Right hindlimb (tissue), 1 donor: ENCODE measurements at regions not wholly inside any gene's neighbourhood (a gene's known extent, or its start where the extent isn't known, plus 50 kb on each side); places are given as distances from the start of the nearest gene placed in this dataset.
"Not testable (repeated sequence)": the region's sequence is repeated elsewhere in the genome, so short reads cannot be mapped to it uniquely, and the experiment has no call there.

Experiments used
- DNase-seq: peaks from one replicate; pipeline ENCODE4 v3.0.0-alpha.2; 2018

- DNase-seq: not testable (repeated sequence)
These were observed 340.0 kb downstream of the ANAPC1 start for GRCh38 chr2:111544006-111544405.

GRCh38 chr2:111545723-111546431 lies 338.1 kb downstream of the ANAPC1 start:
- DNase-seq: not testable (repeated sequence)

DNA sequence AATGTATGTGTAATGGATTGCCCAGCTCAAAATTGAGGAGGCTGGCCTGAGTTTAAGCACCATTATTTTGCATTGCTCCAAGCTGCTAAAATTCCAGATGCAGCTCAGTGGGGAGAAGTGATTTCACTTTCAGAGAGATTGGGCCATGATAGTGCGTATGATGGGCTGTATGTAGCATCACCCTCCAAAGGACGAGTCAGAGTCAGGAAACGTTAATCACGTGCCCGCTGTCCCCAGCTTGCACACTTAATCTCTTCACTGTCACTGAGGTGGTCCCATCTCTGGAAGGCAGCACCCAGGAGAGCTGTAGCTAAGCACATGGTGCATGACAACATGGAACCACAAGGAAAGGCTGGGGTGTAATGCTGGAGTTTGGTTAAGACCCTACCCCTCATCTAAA lies 337.4 kb downstream of the ANAPC1 start:
- DNase-seq: not testable (repeated sequence)

GRCh38 chr2:111549174-111549573 lies 334.8 kb downstream of the ANAPC1 start:
- DNase-seq: not testable (repeated sequence)

- DNase-seq: not testable (repeated sequence)
These were observed 332.6 kb downstream of the ANAPC1 start for GRCh38 chr2:111551428-111551827.

DNA sequence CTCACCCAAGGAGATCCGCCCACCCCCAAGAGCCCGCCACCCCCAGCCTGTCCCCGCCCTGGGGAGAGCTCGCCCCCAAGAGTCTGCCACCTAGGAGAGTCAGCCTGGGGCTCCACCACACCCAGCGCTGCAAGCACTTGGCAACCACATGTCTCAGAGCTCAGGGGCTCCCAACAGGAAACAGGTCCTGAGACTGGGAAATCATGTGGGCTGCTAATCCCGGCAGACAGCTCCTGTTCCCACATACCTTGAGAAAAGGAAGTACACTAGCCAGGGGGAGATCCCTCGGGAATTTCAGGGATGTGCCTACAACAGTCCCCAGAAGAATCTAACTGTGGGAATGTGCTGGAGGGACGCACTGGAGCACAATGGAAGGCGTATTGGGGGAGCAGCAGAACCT lies 331.4 kb downstream of the ANAPC1 start:
- DNase-seq: not testable (repeated sequence)

- not testable (repeated sequence) for DNase-seq
These were observed 324.7 kb downstream of the ANAPC1 start for GRCh38 chr2:111559301-111559700.

GRCh38 chr2:111559814-111560213 lies 324.2 kb downstream of the ANAPC1 start:
- not testable (repeated sequence) for DNase-seq

- peak; percentile 28 for DNase-seq
These were observed 317.9 kb downstream of the ANAPC1 start for GRCh38 chr2:111566068-111566467.

GRCh38 chr2:111567233-111567632 lies 316.8 kb downstream of the ANAPC1 start:
- DNase-seq: not testable (repeated sequence)

DNA sequence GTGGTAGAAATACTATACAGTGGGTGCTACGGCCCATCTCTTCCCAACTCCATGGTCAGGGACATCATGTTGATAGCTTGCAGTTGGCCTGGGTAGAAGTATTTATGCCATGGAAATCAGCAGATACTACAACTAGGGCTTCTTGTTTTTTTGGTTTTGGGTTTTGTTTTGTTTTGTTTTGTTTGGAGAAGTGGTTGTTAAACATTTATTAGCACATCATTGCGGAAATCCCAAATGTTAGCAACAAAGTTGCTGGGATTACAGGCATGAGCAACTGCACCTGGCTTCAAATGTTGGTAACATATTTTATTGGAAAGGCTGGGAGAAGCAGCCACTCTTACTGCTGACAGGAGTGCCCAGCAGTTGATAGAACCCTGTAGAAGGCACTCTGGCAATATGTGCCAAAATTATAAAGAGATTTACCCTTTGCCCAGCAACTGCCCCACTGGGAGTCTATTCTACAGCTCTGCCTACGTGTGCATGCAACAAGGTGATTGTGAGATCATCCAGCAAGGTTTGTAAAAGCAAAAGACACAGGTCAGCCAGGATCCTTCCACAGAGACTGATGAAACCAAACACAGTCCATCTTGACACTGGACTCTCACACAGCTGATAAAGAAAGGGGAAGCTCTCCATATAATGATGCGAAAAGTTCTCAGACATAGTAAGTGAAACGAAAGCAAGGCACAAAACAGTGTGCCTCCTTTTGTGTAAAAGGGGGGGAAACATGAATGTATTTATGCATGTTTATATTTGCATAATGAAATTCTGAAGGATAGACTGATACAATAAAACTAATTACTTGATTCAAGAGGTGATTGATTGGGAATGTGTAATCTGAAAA lies 314.4 kb downstream of the ANAPC1 start:
- not testable (repeated sequence) for DNase-seq

GRCh38 chr2:111570300-111571114 lies 313.5 kb downstream of the ANAPC1 start:
- DNase-seq: not testable (repeated sequence)

- DNase-seq: not testable (repeated sequence)
These were observed 309.2 kb downstream of the ANAPC1 start for GRCh38 chr2:111574803-111575202.

DNA sequence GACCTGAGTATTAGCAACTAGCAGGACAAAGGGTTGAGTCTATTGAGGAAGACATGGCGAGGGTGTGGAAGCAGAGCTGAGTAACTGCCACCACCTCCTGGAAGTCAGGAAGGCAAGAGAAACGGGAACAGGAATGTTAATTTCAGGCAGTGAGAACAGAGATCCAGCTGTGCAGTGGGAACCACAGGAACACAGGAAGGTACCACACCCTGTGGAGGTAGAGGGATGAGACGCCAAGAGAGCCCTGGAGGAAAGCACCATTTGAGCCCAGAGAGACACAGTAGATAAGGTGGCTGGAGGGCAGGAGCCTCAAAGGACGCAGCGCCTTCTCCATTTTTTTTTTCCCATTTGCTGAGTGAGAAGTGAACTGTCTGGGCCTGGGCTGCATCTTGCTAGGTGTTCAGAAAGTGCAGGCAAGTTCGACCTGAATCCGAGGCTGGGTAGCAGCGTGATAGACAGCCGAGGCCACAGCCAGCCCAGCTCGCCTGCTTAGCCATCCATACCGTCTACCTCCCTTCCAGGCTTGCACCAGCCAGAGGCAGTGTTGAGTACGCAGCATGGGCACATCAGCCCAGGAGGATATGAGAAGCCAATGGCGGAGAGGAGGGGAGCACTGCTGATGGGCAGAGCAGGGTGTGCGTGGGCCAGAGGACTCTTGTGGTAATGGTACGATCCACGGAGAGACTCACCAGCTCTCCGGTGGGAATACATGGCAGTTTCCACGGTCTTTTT lies 306.7 kb downstream of the ANAPC1 start:
- not testable (repeated sequence) for DNase-seq

GRCh38 chr2:111579500-111580134 lies 304.4 kb downstream of the ANAPC1 start:
- DNase-seq: not testable (repeated sequence)

GRCh38 chr2:111580616-111581015 lies 303.4 kb downstream of the ANAPC1 start:
- not testable (repeated sequence) for DNase-seq

GRCh38 chr2:111582090-111582489 lies 301.9 kb downstream of the ANAPC1 start:
- not testable (repeated sequence) for DNase-seq

DNA sequence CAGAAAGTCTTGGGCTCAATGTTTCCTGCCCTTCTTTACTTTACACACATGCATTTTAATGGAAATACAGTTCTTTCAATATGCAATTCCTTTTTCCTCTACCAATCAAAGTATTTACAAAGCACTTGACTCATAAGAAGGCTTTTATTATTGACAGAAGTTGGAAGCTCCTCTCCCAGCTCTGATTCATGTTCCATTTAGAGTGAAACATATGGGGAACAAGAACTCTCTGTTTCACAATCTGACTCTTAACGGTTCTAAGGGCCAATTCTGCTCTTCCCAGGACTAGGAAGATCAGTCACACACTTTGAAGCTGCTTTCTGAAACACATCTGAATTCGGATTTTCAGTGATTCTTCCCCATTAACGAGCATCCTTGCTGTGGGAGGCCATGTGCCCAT lies 300.5 kb downstream of the ANAPC1 start:
- DNase-seq: not testable (repeated sequence)

GRCh38 chr2:111584540-111584939 lies 299.5 kb downstream of the ANAPC1 start:
- not testable (repeated sequence) for DNase-seq

- DNase-seq: not testable (repeated sequence)
These were observed 299.0 kb downstream of the ANAPC1 start for GRCh38 chr2:111584950-111585349.

GRCh38 chr2:111586014-111586413 lies 298.0 kb downstream of the ANAPC1 start:
- DNase-seq: not testable (repeated sequence)

- not testable (repeated sequence) for DNase-seq
These were observed 288.9 kb downstream of the ANAPC1 start for GRCh38 chr2:111595072-111595471.
